HEK293T (cell line): ENCODE measurements at regions not wholly inside any gene's neighbourhood (a gene's known extent, or its start where the extent isn't known, plus 50 kb on each side); places are given as distances from the start of the nearest gene placed in this dataset.

Experiments used
- CTCF ChIA-PET: fragments of 350-600 bp; formaldehyde crosslinking; extraction: SDS; loops from one replicate; lab custom pipeline; 2021; ENCODE audit warnings: antibody characterized with exemption, inconsistent platforms; lab: Yijun Ruan, JAX
- POLR2A ChIA-PET: fragments of 350-600 bp; formaldehyde crosslinking; extraction: SDS; loops from one replicate; lab custom pipeline; 2020; ENCODE audit warnings: antibody characterized with exemption, inconsistent platforms; lab: Yijun Ruan, JAX
- DNase-seq: peaks from one replicate; pipeline ENCODE4 v3.0.0; 2012; ENCODE audit warnings: mixed read lengths; ENCODE audit errors: extremely low spot score
- ARNT ChIP-seq: fragments of 450-650 bp; IDR thresholded peaks from 2 replicates; pipeline ENCODE4 v1.6.1; 2017; ENCODE audit warnings: mild to moderate bottlenecking
- BHLHE40 ChIP-seq: fragments of 450-650 bp; IDR thresholded peaks from 2 replicates; pipeline ENCODE4 v1.6.1; 2016; ENCODE audit warnings: mild to moderate bottlenecking, moderate library complexity, borderline replicate concordance
- CTBP1 ChIP-seq: fragments of 450-650 bp; IDR thresholded peaks from 2 replicates; pipeline ENCODE4 v1.6.1; 2016; ENCODE audit warnings: borderline replicate concordance
- ELF4 ChIP-seq: fragments of 450-650 bp; IDR thresholded peaks from 2 replicates; pipeline ENCODE4 v1.6.1; 2017; ENCODE audit warnings: antibody characterized with exemption
- FOXA1 ChIP-seq: fragments of 450-650 bp; IDR thresholded peaks from 2 replicates; pipeline ENCODE4 v1.6.1; 2016; ENCODE audit warnings: mild to moderate bottlenecking
- FOXK2 ChIP-seq: fragments of 450-650 bp; IDR thresholded peaks from 2 replicates; pipeline ENCODE4 v1.6.1; 2016; ENCODE audit warnings: mild to moderate bottlenecking
- FOXM1 ChIP-seq: fragments of 450-650 bp; IDR thresholded peaks from 2 replicates; pipeline ENCODE4 v1.6.1; 2017; ENCODE audit warnings: mild to moderate bottlenecking, borderline replicate concordance
- HDGF ChIP-seq: fragments of 450-650 bp; IDR thresholded peaks from 2 replicates; pipeline ENCODE4 v1.6.1; 2017; ENCODE audit warnings: antibody characterized with exemption, borderline replicate concordance
- L3MBTL2 ChIP-seq: fragments of 450-650 bp; conservative IDR thresholded peaks from 2 replicates; pipeline ENCODE4 v1.6.1; 2016; ENCODE audit warnings: mild to moderate bottlenecking
- LEF1 ChIP-seq: fragments of 450-650 bp; IDR thresholded peaks from 2 replicates; pipeline ENCODE4 v1.6.1; 2017; ENCODE audit warnings: mild to moderate bottlenecking, borderline replicate concordance
- NFRKB ChIP-seq: fragments of 450-650 bp; IDR thresholded peaks from 2 replicates; pipeline ENCODE4 v1.6.1; 2016; ENCODE audit warnings: mild to moderate bottlenecking, moderate library complexity
- SP1 ChIP-seq: fragments of 450-650 bp; IDR thresholded peaks from 2 replicates; pipeline ENCODE4 v1.6.1; 2017
- SUZ12 ChIP-seq: fragments of 450-650 bp; IDR thresholded peaks from 2 replicates; pipeline ENCODE4 v1.6.1; 2016; ENCODE audit warnings: mild to moderate bottlenecking
- TARDBP ChIP-seq: fragments of 450-650 bp; IDR thresholded peaks from 2 replicates; pipeline ENCODE4 v1.6.1; 2016
- ZNF384 ChIP-seq: fragments of 450-650 bp; IDR thresholded peaks from 2 replicates; pipeline ENCODE4 v1.6.1; 2016
- TF ChIP-seq, protein P1 (sequence below): fragments of 450-650 bp; IDR thresholded peaks from 2 replicates; pipeline ENCODE4 v1.6.1; 2016

DNA sequence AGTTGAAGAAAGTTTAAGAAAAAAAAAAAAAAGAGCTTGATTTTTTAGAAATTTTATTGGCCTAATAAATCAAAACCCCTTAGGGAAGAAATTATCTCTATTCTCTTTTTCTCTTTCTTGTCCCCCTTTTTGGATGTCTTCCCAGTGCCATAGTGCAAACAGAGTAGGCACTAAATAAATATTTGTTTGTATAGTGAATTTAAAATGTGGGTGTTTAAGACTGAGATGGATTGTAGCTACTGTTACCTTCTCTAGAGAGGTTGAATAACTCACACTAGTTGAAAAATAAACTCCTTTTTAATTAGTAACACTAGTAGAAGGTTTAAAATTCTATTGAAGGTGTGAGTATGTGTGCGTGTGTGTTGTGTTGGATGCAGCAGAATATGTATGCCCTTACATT is 783.8 kb downstream of the NXPH1 start:
- ChIA-PET CTCF (no interaction called here), POLR2A (no interaction called here)
- no peak for TF ChIP-seq BHLHE40
- no peak for DNase-seq

DNA sequence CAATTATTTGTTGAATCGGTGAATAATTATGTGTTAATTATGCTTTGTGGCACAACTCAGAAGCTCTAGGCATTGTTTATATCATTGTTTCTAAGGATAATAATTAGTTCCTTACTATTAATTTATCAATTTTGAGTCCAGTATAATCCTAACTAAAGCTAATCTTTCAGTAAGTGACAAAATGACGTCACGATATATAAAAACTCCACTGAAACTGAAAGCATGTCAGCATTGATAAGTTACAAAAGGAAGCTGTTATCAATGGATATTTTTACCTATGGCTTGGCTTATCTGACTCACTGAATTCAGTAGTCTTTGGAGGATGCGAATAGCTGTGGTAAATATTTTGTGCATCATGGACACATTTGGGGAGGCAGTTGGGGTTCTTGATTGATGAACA is 793.1 kb downstream of the NXPH1 start:
- POLR2A ChIA-PET = no interaction called here
- TF ChIP-seq L3MBTL2 (no peak), HDGF (no peak), LEF1 (no peak), BHLHE40 (no peak), FOXK2 (no peak), NFRKB (no peak), SP1 (no peak), ARNT (no peak), SUZ12 (no peak), ZNF384 (no peak), ELF4 (no peak), FOXM1 (no peak), CTBP1 (no peak), TARDBP (no peak), FOXA1 (no peak)
- TF ChIP-seq, protein P1, sequence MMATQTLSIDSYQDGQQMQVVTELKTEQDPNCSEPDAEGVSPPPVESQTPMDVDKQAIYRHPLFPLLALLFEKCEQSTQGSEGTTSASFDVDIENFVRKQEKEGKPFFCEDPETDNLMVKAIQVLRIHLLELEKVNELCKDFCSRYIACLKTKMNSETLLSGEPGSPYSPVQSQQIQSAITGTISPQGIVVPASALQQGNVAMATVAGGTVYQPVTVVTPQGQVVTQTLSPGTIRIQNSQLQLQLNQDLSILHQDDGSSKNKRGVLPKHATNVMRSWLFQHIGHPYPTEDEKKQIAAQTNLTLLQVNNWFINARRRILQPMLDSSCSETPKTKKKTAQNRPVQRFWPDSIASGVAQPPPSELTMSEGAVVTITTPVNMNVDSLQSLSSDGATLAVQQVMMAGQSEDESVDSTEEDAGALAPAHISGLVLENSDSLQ = no peak
- no peak for DNase-seq
- CTCF ChIA-PET = no interaction called here

DNA sequence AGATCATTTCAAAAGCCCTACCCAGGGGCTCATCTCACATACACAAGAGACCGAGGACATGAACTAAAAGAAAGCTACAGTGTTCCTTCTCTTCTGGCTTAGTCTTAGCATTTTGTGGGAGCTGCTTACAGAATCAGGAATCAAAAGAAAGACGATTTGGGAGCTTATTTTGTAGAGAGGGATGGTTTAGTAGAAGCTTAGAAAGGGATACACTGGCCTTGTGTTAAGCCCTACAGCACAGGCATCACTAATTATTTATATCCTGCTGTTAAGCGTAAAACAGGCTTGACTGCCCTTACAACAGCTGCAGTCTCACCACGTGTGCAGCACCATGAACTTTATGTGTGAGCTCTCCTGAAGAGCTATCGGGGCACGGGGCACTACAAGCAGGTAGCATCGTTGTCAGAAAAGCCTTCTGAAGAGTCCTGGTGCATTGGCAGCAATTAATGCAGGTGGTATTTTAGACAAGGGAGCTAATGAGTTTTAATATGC is 798.3 kb downstream of the NXPH1 start:
- TF ChIP-seq ELF4 (no peak), TARDBP (no peak), ZNF384 (no peak), SP1 (no peak)
- ChIA-PET POLR2A (no interaction called here), CTCF (no interaction called here)
- DNase-seq = no peak

DNA sequence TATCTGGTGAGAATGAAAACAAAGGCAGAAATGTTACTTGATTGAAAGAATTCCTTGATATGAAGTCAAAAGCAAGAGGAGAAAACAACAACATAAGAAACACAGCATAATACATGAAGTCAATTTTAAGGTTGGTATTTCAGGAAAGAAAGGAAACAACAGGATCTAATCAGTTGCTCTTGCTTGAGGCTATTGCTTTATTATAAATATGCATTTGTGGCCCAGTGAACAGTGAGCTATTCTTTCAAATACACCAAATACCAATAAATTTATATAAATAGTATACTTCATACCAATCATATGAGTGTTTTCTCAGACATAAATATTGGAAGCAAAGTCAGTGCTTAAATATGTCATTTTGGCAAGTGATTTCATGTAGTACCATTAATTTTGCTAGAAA is 806.6 kb downstream of the NXPH1 start:
- TF ChIP-seq HDGF (no peak), NFRKB (no peak), FOXM1 (no peak), BHLHE40 (no peak), CTBP1 (no peak), FOXK2 (no peak), ELF4 (no peak), FOXA1 (no peak)
- ChIA-PET POLR2A (no interaction called here), CTCF (no interaction called here)
- no peak for DNase-seq

DNA sequence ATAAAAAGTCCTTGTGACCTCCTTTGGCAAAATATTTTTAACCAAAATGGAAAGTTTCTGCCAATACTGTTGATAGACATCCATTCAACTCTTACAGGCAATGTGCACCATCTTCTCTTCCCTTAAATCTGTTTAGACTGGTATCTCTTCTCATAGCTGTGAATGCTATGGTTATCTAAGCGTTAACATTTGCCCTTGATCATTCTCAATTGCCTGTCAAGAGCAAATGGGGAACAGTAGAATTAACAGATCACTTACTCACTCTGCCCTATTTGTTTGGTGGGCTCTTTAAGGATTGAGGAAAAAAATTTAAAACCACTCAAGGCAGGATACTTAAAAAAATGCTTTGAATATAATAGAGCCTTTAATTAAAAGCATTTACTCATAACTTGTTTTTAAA is 808.4 kb downstream of the NXPH1 start:
- CTCF ChIA-PET = no interaction called here
- DNase-seq = no peak
- POLR2A ChIA-PET = no interaction called here
- TF ChIP-seq SP1 (no peak), BHLHE40 (no peak), ZNF384 (no peak), NFRKB (no peak), HDGF (no peak), SUZ12 (no peak), ELF4 (no peak), CTBP1 (no peak), L3MBTL2 (no peak)
- TF ChIP-seq, protein P1 = no peak

DNA sequence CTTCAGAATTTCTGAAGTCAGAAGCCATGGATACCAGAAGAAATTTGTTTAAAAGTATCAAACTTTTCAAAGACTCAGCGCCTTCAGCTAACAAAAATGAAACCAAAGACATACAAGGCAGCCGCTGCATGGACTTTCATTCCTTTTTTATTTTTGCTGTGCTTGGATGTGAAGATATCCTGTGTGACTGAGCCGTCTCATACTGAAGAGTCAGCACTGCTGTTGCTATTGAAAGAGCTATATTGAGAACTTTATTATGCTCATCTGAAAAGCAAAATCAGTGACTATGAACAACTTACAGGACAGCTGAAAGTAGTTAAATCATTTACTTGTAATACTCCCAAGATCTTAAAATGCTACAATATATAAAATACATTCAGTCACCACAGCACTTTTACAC is 809.2 kb downstream of the NXPH1 start:
- DNase-seq = no peak
- TF ChIP-seq SUZ12 = no peak
- no peak for TF ChIP-seq TARDBP
- CTCF ChIA-PET = no interaction called here
- POLR2A ChIA-PET = no interaction called here

DNA sequence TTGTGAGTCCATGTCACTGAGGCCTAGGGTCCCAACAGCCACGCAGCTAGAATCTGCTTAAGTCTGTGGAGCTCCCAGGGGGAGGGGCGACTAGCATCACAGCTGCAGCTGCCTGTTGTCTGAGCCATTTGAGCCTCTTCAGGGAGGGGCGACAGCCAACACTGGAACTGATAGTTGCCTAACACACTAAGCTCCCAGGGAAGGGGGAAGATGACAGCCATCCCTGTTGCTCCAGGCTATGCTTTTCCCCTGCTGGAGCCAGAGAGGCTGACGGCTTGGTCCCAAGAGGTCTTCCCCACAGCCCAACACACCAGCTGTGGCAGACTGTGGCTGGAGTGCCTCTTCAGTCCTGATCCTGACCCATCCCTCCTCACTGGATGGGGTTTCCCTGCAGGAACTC is 817.5 kb downstream of the NXPH1 start:
- CTCF ChIA-PET = no interaction called here
- DNase-seq = no peak
- no peak for TF ChIP-seq ZNF384
- TF ChIP-seq ELF4 = no peak
- TF ChIP-seq CTBP1 = no peak
- no peak for TF ChIP-seq SUZ12
- POLR2A ChIA-PET = no interaction called here

DNA sequence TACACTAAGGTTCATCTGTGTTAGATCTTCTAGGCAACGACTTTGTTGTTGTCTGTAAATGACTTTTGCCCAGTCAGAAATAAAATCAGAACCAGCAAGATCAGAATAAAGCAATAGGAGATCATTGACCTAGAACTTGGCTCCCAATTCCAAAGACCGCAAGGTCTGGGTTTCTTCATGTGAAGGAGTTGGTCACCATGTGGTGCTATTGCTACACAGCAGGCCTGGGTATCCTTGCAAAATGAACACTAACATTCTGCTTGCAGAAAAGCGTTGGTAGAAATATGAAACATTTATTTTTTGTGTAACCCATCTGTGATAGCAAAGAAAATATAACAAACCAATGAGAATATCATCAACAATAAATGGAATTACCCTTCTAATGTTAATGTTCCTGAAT is 831.0 kb downstream of the NXPH1 start:
- POLR2A ChIA-PET = no interaction called here
- CTCF ChIA-PET = no interaction called here
- TF ChIP-seq FOXA1 (no peak), BHLHE40 (no peak), SUZ12 (no peak), ELF4 (no peak), FOXK2 (no peak), CTBP1 (no peak), LEF1 (no peak), FOXM1 (no peak), NFRKB (no peak), SP1 (no peak), ZNF384 (no peak), TARDBP (no peak), HDGF (no peak), L3MBTL2 (no peak), ARNT (no peak)
- TF ChIP-seq, protein P1 = no peak
- DNase-seq = no peak
